ENCODE measurements at regions not wholly inside any gene's neighbourhood (a gene's known extent, or its start where the extent isn't known, plus 50 kb on each side); places are given as distances from the start of the nearest gene placed in this dataset.

GRCh38 chr2:192369969-192370368 lies 175.2 kb upstream of the TMEFF2 start:
- no peak for DNase-seq (ENCODE audit: low read depth)

GRCh38 chr2:192357217-192357616 lies 162.5 kb upstream of the TMEFF2 start:
- DNase-seq (ENCODE audit: low read depth): no peak

- DNase-seq (ENCODE audit: low read depth): no peak
These were observed 159.9 kb upstream of the TMEFF2 start for GRCh38 chr2:192354512-192355244.

- DNase-seq (ENCODE audit: low read depth): no peak
These were observed 152.8 kb upstream of the TMEFF2 start for GRCh38 chr2:192347542-192347941.

GRCh38 chr2:192345287-192345686 lies 150.6 kb upstream of the TMEFF2 start:
- DNase-seq (ENCODE audit: low read depth): no peak

- no peak for DNase-seq (ENCODE audit: low read depth)
These were observed 138.9 kb upstream of the TMEFF2 start for GRCh38 chr2:192333642-192334041.

- DNase-seq (ENCODE audit: low read depth): no peak
These were observed 133.6 kb upstream of the TMEFF2 start for GRCh38 chr2:192328297-192328696.

GRCh38 chr2:192327576-192327975 lies 132.8 kb upstream of the TMEFF2 start:
- DNase-seq (ENCODE audit: low read depth): no peak

- no peak for DNase-seq (ENCODE audit: low read depth)
These were observed 120.8 kb upstream of the TMEFF2 start for GRCh38 chr2:192315543-192315942.

- no peak for DNase-seq (ENCODE audit: low read depth)
These were observed 120.2 kb upstream of the TMEFF2 start for GRCh38 chr2:192314800-192315481.

- DNase-seq (ENCODE audit: low read depth): no peak
These were observed 119.0 kb upstream of the TMEFF2 start for GRCh38 chr2:192313773-192314172.

GRCh38 chr2:192311701-192312460 lies 117.1 kb upstream of the TMEFF2 start:
- DNase-seq (ENCODE audit: low read depth): no peak

- DNase-seq (ENCODE audit: low read depth): no peak
These were observed 112.8 kb upstream of the TMEFF2 start for GRCh38 chr2:192307530-192307929.

- DNase-seq (ENCODE audit: low read depth): no peak
These were observed 103.9 kb upstream of the TMEFF2 start for GRCh38 chr2:192298664-192299063.

- no peak for DNase-seq (ENCODE audit: low read depth)
These were observed 97.7 kb upstream of the TMEFF2 start for GRCh38 chr2:192292478-192292877.

- DNase-seq (ENCODE audit: low read depth): no peak
These were observed 93.6 kb upstream of the TMEFF2 start for GRCh38 chr2:192288295-192288694.

- DNase-seq (ENCODE audit: low read depth): peak; percentile 51
These were observed 91.5 kb upstream of the TMEFF2 start for GRCh38 chr2:192286093-192286701.

- DNase-seq (ENCODE audit: low read depth): no peak
These were observed 88.7 kb upstream of the TMEFF2 start for GRCh38 chr2:192283450-192283849.

- DNase-seq (ENCODE audit: low read depth): no peak
These were observed 84.0 kb upstream of the TMEFF2 start for GRCh38 chr2:192278701-192279100.

GRCh38 chr2:192277494-192278109 lies 82.9 kb upstream of the TMEFF2 start:
- DNase-seq (ENCODE audit: low read depth): no peak

GRCh38 chr2:192275632-192276031 lies 80.9 kb upstream of the TMEFF2 start:
- DNase-seq (ENCODE audit: low read depth): no peak

- peak; percentile 67 for DNase-seq (ENCODE audit: low read depth)
These were observed 72.8 kb upstream of the TMEFF2 start for GRCh38 chr2:192267484-192267883.

All from fibroblast of the conjunctiva (primary cell).